ENCODE measurements at regions not wholly inside any gene's neighbourhood (a gene's known extent, or its start where the extent isn't known, plus 50 kb on each side); places are given as distances from the start of the nearest gene placed in this dataset.

- H3K4me1 ChIP-seq (ENCODE audit: control insufficient read depth, insufficient read depth, low read length) = no peaks in the 10 kb centered on the region
- no peaks in the 10 kb centered on the region for H3K36me3 ChIP-seq (ENCODE audit: control insufficient read depth, insufficient read depth, low read length)
- no peaks in the 10 kb centered on the region for H3K27me3 ChIP-seq (ENCODE audit: control insufficient read depth, insufficient read depth, low read length)
- H3K9me3 ChIP-seq (ENCODE audit: control insufficient read depth, insufficient read depth, low read length) = no peaks in the 10 kb centered on the region
- no peak overlapping the region for H3K4me3 ChIP-seq (ENCODE audit: low read depth, low read length)
- no peak overlapping the region for H3K9ac ChIP-seq (ENCODE audit: low read depth, low read length)
Measured at GRCh38 chr3:157559401-157559800, 56.2 kb upstream of the VEPH1 start.

All from iPS-15b (cell line).